NT2/D1 (cell line): ENCODE measurements at regions not wholly inside any gene's neighbourhood (a gene's known extent, or its start where the extent isn't known, plus 50 kb on each side); places are given as distances from the start of the nearest gene placed in this dataset.

Experiments
- DNase-seq: peaks from one replicate; pipeline ENCODE4 v3.0.0-alpha.2; 2011; ENCODE audit warnings: low read depth, low spot score
- H3K27me3 ChIP-seq: 2 replicates; pipeline ENCODE4 v1.6.0; 2011; ENCODE audit warnings: mild to moderate bottlenecking; ENCODE audit not compliant: insufficient read length, insufficient read depth
- H3K36me3 ChIP-seq: 2 replicates; pipeline ENCODE4 v1.6.1; 2011; ENCODE audit warnings: mild to moderate bottlenecking, low read length, mixed read lengths; ENCODE audit not compliant: insufficient read depth, insufficient read length
- H3K4me1 ChIP-seq: 2 replicates; pipeline ENCODE4 v1.5.1; 2011; ENCODE audit not compliant: insufficient read depth, insufficient read length
- H3K4me3 ChIP-seq: 2 replicates; pipeline ENCODE4 v1.5.1; 2011; ENCODE audit warnings: low read depth; ENCODE audit not compliant: insufficient read length
- H3K9ac ChIP-seq: 2 replicates; pipeline ENCODE4 v1.6.0; 2011; ENCODE audit warnings: low read depth; ENCODE audit not compliant: insufficient read length
- H3K9me3 ChIP-seq: 2 replicates; pipeline ENCODE4 v1.5.1; 2011; ENCODE audit warnings: mild to moderate bottlenecking, low read length; ENCODE audit not compliant: insufficient read depth
- SUZ12 ChIP-seq: IDR thresholded peaks from 2 replicates; pipeline ENCODE4 v1.6.1; 2011; ENCODE audit not compliant: insufficient read length, insufficient read depth; ENCODE audit errors: extremely low read depth
- YY1 ChIP-seq: IDR thresholded peaks from 2 replicates; pipeline ENCODE4 v1.6.1; 2011; ENCODE audit not compliant: insufficient read length, insufficient read depth
- ZNF274 ChIP-seq: IDR thresholded peaks from 2 replicates; pipeline ENCODE4 v1.6.1; 2011; ENCODE audit warnings: mild to moderate bottlenecking, low read depth, low read length

DNA sequence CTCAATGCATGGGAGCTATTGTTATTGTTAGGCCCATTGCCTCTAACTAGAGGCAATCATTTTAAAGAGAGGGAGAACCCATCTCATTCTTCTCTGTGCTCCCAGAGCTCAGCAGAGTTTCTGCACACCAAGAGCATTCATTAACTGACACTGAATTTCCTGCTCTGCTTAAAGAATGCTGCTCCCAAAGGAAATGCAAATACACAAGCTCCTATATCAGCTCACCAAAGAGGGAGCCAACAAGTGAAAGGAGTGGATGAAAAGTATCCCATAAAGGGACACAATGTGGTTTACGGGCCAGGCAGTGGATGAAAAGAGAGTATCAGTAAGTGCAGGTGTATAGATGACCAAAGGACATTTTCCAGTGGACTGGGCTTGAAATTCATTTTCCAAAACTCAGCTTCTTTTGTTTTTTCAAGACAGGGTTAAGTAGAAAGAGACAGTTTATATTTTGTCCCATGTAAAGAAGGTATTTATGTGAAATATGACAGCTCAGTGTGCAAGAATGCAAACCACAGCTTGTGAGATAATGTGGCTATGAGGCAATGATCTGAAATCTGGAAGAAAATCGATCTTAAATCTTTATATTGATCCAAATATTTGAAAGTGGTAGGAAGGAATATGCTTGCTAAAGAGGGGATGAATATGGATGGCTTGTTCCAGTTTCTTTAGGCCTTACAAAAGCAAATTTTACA is 207.7 kb upstream of the CAMK1G start:
- Histone ChIP-seq H3K4me3 (no peak overlapping the region), H3K27me3 (no peaks in the 10 kb centered on the region), H3K9me3 (no peaks in the 10 kb centered on the region), H3K9ac (no peak overlapping the region), H3K36me3 (no peaks in the 10 kb centered on the region), H3K4me1 (no peaks in the 10 kb centered on the region)
- TF ChIP-seq YY1 (no peak), SUZ12 (no peak), ZNF274 (no peak)
- DNase-seq = peak; percentile 71

DNA sequence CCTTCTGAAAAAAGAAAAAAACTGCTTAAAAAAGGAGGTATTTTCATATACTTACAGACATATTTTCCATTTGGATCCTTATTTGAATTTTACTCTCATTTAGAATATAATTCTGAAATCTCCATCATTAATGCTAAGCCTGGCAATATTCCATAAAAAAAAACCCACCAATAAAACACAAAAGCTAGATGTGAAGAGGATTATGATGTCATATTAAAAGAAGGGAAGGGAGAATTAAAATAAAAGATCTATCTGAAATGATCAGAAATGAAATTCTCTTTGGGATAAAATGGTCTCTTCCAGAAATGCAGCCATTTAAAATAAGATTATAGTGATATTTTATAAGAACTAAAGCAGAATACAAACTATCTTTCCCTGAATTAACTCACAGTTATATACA is 206.7 kb upstream of the CAMK1G start:
- H3K36me3 ChIP-seq = no peaks in the 10 kb centered on the region
- no peak overlapping the region for H3K9ac ChIP-seq
- H3K27me3 ChIP-seq = no peaks in the 10 kb centered on the region
- no peaks in the 10 kb centered on the region for H3K4me1 ChIP-seq
- no peak for TF ChIP-seq SUZ12
- no peak for TF ChIP-seq ZNF274
- no peak for TF ChIP-seq YY1
- DNase-seq = no peak
- no peak overlapping the region for H3K4me3 ChIP-seq
- H3K9me3 ChIP-seq = no peaks in the 10 kb centered on the region

DNA sequence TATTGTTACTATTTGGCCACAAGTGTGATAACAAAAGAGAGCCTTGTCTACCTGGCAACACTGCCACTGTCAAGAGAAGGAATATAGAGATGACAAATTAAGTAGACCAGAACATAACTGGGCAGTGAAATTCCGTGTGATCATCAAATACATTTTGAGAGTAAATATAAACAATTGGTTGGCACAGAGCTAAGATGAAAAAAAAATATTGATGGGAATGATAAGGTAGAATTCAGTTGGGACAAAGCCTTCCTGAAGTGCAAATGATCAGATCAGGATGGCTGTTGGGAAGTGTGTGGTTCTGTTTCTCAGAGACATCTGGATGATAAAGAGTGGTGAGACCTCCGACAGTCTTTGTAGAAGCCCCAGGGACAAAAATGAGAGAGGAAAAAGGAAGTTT is 205.5 kb upstream of the CAMK1G start:
- no peaks in the 10 kb centered on the region for H3K36me3 ChIP-seq
- H3K9ac ChIP-seq = no peak overlapping the region
- TF ChIP-seq YY1 (no peak), ZNF274 (no peak), SUZ12 (no peak)
- no peaks in the 10 kb centered on the region for H3K9me3 ChIP-seq
- H3K4me3 ChIP-seq = no peak overlapping the region
- DNase-seq = no peak
- H3K27me3 ChIP-seq = no peaks in the 10 kb centered on the region
- no peaks in the 10 kb centered on the region for H3K4me1 ChIP-seq

GRCh38 chr1:209379280-209379679 is 204.2 kb upstream of the CAMK1G start:
- H3K9me3 ChIP-seq = no peaks in the 10 kb centered on the region
- no peak overlapping the region for H3K9ac ChIP-seq
- DNase-seq = no peak
- TF ChIP-seq SUZ12 = no peak
- H3K4me3 ChIP-seq = no peak overlapping the region
- H3K4me1 ChIP-seq = no peaks in the 10 kb centered on the region
- no peaks in the 10 kb centered on the region for H3K27me3 ChIP-seq
- H3K36me3 ChIP-seq = no peaks in the 10 kb centered on the region

GRCh38 chr1:209380420-209380819 is 203.1 kb upstream of the CAMK1G start:
- no peaks in the 10 kb centered on the region for H3K36me3 ChIP-seq
- H3K9ac ChIP-seq = no peak overlapping the region
- no peak for DNase-seq
- no peaks in the 10 kb centered on the region for H3K27me3 ChIP-seq
- no peak for TF ChIP-seq SUZ12
- TF ChIP-seq YY1 = no peak
- no peak overlapping the region for H3K4me3 ChIP-seq
- H3K4me1 ChIP-seq = no peaks in the 10 kb centered on the region
- no peaks in the 10 kb centered on the region for H3K9me3 ChIP-seq

- TF ChIP-seq ZNF274 (no peak), SUZ12 (no peak), YY1 (no peak)
- no peaks in the 10 kb centered on the region for H3K27me3 ChIP-seq
- no peak overlapping the region for H3K4me3 ChIP-seq
- no peaks in the 10 kb centered on the region for H3K36me3 ChIP-seq
- no peak for DNase-seq
- no peaks in the 10 kb centered on the region for H3K4me1 ChIP-seq
- H3K9me3 ChIP-seq = no peaks in the 10 kb centered on the region
- no peak overlapping the region for H3K9ac ChIP-seq
These were observed 201.0 kb upstream of the CAMK1G start for GRCh38 chr1:209382231-209383100.

- no peaks in the 10 kb centered on the region for H3K4me1 ChIP-seq
- DNase-seq = no peak
- peaks cover 3% of the 10 kb centered on the region; the same call in 1 of the 2 replicates for H3K9me3 ChIP-seq
- H3K9ac ChIP-seq = no peak overlapping the region
- H3K4me3 ChIP-seq = no peak overlapping the region
- TF ChIP-seq YY1 = no peak
- TF ChIP-seq SUZ12 = no peak
- TF ChIP-seq ZNF274 = no peak
- no peaks in the 10 kb centered on the region for H3K36me3 ChIP-seq
- H3K27me3 ChIP-seq = no peaks in the 10 kb centered on the region
These were observed 200.1 kb upstream of the CAMK1G start for GRCh38 chr1:209383422-209383821.
